Ishikawa (cell line): ENCODE measurements at regions not wholly inside any gene's neighbourhood (a gene's known extent, or its start where the extent isn't known, plus 50 kb on each side); places are given as distances from the start of the nearest gene placed in this dataset.

ENCODE experiments used
- FOXM1 ChIP-seq: IDR thresholded peaks from 2 replicates; pipeline ENCODE4 v1.6.1; 2012; ENCODE audit warnings: low read depth, borderline replicate concordance
- REST ChIP-seq: IDR thresholded peaks from 2 replicates; pipeline ENCODE4 v1.6.1; 2012; ENCODE audit warnings: low read depth, mild to moderate bottlenecking
- TAF1 ChIP-seq: IDR thresholded peaks from 2 replicates; pipeline ENCODE4 v1.6.1; 2012; ENCODE audit warnings: low read depth, mild to moderate bottlenecking

- TF ChIP-seq TAF1 (no peak), REST (no peak), FOXM1 (no peak)
Observed at GRCh38 chr5:118762291-118762690, 226.1 kb downstream of the DTWD2 start.
